ENCODE measurements at regions not wholly inside any gene's neighbourhood (a gene's known extent, or its start where the extent isn't known, plus 50 kb on each side); places are given as distances from the start of the nearest gene placed in this dataset.

DNA sequence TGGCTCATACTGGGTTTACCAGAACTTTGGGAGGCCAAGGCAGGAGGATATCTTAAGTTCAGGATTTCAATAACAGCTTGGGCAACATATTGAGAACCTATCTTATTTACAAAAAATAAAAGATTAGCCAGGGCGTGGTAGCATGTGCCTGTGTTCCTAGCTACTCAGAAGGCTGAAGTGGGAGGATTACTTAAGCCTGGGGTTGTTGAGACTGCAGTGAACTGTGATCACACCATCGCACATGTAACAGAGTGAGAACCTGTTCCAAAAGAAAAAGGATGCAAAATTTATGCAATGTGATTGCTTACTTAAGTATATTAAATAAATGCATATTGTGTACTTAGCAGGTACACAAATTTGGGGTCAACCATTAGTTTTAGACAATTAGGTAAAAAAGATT is 768.9 kb upstream of the CDH7 start:
- DNase-seq: no peak

DNA sequence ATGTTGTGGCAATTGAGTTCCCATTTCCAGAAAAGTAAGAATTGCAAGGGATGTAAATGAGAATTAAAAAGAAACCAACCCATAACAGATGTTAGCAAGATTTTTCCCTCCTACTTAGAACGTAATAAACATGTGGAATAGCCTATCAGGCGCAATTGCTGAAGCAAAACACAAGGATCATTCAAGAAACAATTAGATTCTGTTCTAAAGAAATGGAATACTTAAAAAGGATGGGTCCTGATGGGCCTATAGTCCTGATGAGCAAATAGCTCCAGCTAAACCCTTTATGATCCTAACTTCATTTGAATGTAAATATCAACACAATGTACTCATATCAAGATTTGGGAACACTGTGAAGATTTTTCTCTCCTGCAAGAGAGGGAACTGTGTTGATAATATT is 771.0 kb upstream of the CDH7 start:
- DNase-seq: no peak

DNA sequence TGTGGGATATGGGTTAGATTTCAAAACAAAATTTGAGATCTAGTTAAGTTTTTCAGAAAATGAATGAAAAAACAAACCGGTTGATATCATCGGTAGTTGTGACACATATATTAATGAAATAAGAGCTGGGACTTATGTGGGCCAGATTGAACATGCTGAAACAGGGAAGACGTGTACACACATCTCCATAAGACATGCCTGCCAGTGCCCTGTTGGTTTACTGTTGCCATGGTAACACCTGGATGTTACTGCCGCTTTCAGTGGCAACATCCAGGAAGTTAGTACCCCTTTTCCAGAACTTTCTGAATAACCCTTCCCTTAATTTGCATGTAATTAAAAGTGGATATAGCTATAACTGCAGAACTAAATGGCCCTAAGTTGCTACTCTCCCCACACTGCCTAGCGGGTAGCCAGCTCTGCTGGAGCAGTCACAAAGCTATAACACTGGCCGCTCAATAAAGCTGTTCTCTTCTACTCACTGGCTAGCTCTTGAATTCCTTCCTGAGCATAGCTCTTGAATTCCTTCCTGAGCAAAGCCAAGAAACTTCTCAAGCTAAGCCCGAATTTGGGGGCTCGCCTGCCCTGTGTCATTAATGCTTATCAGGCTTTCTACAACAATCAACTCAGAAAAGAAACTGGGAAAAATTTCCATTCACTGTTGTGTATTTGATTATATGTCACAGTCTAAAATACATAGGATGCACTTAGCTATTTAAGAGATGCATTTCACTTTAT is 776.3 kb upstream of the CDH7 start:
- no peak for DNase-seq

DNA sequence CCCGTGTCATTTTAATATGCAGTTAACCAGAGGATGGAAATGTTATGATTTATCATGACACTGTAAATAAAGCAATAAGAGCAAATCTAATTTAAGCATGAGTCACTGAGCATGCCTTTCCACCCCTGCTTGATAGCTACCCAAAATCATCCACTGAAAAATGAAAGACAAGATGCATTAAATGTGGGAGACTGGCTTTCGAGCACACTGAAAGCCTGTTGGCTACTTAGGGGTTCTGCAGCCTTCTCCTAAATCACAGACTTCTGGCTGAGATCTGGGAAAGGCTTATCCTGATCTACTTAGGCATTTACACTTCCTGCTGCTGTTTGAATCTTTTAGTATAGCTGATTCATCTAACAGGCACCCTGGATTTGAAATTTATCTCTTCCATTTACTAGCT is 778.3 kb upstream of the CDH7 start:
- DNase-seq: no peak

DNA sequence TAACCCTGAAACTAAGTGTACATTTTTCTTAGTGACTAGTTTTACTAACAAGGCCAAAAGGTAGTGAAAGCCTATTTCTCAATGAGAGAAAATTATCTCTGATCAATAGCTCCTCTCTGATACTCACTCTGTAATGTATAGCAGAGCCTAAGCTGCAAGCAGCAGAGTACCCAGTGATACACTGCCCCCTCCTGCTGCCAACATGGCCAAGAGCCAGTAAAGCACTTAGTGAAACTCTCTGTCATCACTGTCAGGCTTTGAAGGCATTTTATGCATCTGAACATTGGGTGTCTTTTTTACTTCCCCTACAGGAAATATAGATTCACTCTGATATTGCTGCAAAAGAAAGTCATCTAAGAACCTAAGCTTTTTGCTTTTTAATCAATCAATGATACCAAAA is 784.1 kb upstream of the CDH7 start:
- DNase-seq: no peak

DNA sequence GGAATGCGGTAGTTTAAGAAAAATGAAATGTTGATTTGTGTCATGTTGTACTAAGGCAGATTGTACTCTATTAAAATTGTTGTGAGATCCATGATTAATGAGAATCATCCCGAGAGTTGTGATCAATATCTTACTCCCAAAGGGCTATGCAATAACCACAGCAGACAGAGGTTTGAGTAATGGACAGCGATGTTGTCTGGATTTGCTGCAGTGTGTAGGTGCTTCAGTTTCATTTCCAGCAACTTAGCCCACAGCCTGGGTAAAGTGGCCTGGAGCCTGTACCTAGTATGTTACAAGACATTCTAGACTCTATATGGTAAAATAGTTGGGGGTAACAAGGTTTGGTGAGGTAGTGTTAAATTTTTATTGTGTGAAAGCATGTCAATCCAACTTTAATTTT is 794.3 kb upstream of the CDH7 start:
- DNase-seq: no peak

DNA sequence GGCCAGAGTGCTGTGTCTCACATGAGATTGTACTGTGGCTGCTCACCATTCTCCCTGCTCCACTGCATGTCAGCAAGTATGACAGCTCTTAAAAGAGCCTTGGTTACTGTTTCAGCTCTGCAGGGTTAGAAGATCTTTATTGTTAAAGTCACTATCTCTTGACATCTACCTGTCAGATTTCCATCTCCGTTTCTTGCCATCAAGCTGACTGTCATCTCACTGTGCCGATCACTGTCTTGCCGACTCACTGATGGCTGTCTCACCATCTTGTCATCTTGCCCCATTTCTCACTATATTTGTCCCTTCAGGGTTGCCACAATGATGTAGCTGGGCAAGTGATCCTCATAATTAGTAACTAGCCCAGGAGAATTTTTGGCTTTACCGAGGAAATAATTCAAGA is 800.9 kb upstream of the CDH7 start:
- no peak for DNase-seq

DNA sequence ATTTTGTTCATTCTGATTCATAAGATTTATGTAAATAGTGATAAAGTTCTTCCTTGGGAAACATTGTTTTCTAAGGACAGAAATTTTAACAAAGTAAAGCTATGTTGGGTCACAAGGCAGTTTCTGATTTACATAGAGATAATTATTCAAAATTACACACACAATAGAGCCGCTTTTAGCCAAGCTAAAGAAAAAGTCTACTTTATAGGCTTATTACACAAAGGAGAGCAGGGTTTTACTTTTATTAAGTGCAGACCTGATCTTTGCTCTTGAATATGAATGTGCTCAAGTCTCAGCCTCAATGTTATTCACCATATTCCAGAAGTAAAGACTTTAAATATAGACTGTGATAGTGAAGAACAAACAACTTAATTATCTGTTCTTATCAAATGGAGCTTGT is 787.8 kb upstream of the LINC00305 start:
- DNase-seq: no peak

DNA sequence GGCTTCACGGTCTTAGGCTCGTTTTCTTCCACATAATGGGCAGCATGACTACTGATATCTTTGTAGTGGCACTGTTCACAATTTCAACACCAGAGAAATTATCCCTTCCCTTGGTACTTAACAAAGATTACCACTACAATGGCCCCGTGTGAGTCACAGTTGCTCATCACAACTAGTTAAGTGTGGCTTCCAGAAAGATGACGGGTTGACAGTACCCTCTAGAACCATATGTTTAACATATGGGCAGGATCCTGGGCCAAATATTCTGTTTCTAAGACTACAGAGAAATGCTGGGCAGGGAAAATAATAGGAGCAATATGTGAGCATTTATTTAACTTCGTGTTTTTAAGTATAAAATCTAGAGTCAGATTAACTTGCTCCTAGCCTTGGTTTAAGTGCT is 780.1 kb upstream of the LINC00305 start:
- no peak for DNase-seq

DNA sequence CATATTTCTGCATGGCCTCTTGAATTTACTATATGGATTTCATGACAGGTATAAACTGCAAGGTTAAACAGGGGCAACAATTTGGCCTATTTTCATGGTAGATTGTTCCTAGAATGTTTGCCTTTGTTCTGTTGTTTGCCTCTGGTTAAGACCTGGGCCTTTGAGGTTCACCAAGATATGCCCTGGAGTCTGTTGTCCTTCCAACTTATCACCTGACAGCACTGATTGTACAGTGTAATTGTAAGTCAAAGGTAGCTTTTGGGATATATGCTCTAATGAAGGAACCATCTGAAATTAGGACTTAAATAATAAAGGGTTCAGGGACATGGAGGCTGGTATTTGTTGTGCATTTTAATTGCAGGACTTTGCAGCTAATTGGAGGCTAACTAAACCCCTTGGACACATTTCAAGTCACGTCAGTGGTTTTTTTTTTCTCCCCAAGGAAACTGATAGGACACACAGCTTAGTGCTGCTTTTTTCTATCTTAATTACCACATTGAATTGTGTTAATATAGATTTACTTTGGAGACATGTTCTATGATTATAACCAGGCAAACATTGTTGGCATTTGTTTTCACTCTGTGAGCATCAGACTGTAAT is 771.2 kb upstream of the LINC00305 start:
- no peak for DNase-seq

DNA sequence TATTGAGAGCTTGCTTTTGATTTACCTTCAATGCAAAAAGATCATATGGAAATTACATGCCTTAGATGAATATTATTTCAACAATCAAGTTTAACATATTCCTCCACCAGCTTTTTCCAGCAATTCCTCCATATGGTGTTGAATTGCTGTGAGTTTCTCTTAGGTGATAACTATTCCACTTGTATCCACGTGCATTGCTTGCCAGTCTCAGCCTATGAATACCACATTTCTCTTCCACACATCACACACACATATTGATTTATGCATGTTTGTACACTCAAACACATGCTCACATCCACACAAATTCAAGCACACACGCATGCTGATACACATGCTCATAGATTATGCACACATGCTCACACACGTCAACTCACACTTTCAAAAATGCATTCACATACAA is 770.0 kb upstream of the LINC00305 start:
- DNase-seq: no peak

DNA sequence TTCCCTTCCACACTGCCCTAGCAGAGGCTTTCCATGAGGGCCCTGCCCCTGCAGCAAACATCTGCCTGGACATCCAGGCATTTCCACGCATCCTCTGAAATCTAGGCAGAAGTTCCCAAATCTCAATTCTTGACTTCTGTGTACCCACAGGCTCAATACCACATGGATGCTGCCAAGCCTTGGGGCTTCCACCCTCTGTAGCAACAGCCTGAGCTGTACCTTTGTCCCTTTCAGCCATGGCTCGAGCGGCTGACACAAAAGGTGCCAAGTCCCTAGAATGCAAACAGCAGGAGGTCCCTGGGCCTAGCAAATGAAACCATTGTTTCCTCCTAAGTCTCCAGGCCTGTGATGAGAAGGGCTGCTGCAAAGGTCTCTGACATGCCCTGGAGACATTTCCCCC is 744.5 kb upstream of the LINC00305 start:
- DNase-seq: no peak

DNA sequence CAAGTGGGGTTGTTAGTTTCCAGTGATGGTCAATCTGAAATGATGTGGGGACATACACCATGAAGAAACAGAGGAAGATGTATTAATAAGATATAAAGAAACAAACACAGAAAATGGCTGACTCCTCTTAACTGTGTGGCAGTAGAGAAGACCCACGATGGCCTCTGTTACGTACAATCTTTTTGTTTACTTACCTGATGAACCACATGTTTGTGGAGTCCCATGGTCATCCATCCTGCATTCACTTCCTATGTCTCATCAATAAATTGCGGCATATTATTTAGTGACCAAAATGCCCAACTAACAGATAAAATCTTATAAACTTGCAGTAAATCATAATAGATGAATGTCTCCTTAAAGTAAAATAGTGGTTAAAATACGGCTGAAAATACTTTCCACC is 740.1 kb upstream of the LINC00305 start:
- no peak for DNase-seq

DNA sequence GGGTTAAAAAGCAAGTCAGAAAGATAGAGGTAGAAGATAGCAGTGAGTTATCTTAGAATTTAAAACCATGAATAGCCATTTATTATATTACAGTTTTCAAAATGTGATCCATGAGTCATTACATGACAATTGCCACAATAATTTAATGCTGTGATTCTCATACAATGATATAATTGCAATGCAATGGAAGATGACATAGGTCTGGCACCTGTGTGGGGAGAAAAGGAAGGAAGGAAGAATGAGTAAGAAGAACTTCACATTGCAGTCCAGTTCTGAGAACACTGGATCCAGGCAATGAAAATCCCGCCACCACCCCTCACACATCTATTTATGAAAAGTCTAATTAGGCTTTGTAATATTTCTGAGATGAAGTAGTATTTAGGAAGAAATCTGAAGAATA is 738.1 kb upstream of the LINC00305 start:
- no peak for DNase-seq

DNA sequence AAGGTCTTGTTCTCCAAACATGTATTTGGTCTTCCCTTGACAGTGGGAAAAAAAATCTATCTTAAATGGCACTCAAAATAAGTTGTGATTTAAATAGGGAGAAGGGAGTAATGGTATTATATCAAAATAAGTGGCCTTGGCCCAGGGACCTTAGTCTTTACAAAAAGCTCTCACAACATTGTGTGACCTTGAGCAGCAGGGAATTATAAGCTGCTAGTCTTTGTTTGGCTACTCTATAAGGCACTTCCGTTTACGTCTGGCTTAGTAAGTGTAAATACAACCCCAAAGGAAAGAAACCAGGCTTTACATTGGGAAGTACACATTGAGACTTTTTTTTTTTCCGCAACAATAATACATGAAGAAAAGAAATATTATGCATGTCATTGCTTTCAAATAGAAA is 734.0 kb upstream of the LINC00305 start:
- no peak for DNase-seq

DNA sequence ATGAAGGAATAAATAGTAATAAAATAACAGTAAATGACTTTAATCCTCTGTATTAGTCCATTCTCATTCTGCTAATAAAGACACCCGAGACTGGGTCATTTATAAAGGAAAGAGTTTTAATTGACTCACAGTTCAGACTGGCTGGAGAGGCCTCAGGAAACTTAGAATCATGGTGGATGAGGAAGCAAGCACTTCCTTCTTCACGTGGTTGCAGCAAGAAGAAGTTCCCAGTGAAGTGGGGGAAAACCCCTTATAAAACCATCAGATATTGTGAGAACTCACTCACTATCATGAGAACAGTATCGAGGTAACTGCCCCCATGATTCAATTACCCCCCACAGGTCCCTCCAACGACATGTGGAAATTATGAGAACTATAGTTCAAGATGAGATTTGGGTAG is 727.9 kb upstream of the LINC00305 start:
- DNase-seq: no peak

DNA sequence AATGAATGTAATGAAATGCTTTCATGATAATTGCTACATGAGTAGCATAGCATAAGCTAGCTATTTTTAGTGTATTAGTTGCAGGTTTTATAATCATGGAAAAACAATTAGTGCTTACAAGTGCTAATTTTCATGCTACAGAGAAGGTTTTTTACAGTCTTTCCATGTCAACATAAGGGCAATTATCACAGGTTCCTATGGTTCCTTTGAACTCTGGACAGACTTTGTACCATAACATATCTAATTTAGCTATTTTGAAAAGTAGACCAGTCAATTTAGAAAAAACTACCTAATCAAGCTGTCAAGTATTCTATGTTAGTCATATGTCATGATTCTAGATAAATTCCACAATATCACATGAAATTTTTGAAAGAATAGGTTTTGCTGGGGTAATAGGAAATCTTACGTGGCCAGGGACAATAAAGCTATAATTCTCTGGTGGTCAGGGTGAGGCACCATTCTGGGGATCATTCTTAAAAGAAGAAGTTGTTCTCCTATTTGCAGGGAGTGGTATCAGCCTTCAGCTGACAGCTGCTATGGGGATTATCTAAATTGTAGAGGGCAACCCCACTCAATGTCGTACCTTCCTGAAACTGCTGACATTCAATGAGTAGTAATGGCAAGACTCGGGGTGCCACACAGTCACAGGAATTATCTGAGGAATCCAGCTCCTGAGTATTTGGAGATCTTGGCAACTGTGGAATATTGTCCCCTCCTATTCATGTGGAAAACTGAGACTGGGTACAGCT is 724.0 kb upstream of the LINC00305 start:
- no peak for DNase-seq

DNA sequence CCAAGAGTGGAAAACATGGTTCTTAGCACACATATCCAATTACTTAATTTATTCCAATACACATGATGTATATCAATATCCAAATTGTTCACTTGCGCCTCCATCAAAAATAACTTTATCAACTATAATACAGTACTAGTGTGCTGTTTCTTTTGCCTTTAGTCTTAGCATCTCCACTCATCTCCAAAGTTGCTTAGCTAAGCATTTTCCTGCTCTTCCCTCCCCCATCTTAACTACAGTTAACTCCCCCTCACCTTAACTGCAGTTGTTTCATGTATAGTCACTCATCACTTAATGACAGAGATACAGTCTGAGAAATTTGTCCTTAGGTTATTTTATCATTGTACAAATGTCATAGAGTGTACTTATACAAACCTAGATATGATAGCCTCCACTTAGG is 705.2 kb upstream of the LINC00305 start:
- DNase-seq: no peak

DNA sequence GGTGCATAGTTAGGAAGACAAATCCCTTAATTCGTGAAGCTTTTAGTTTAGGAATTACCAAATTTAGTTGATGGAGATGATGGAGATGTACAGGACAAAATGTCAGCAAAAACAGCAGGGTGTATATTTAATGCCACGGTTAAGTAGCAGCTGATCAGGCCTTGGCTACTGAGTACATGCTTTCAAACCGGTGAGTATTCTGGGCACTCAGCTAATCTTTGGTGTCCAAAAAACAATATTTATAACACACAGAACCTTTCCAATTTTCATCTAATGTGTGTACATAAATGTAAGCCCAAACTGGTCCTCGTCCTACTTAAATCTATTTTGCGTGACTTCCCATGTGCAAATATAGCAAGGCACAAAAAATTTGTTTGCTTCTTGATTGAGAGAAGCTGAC is 703.4 kb upstream of the LINC00305 start:
- DNase-seq: no peak

DNA sequence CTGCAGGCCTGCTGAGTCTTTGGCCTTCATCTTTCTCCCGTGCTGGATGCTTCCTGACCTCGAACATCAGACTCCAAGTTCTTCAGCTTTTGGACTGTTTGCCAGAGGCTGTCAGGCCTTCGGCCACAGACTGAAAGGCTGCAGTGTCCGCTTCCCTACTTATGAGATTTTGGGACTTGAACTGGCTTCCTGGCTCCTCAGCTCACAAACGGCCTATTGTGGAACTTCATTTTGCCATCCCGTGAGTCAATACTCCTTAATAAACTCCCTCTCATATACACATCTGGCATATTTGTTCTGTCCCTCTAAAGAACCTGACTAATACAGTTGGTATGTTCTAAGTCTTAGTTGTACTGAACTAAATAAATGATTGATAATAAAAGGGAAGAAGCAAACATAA is 702.8 kb upstream of the LINC00305 start:
- no peak for DNase-seq

DNA sequence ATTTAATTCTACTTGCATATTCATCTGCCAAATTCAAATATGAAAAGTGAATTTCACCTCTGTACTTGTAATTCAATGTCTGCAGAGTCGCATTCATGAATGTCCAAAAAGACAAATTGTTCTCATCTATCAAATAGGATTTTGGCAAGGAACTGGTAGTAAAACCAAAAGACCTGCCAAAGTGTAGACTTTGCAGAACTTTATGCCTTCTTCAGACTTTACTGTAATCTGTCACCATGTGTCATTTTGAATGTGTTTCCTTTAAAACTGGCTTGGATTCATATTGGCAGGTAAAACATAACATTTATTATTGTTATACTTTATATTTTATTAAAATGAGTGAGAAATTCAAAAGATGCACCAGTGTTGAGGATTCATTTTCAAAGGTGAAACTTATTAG is 701.9 kb upstream of the LINC00305 start:
- no peak for DNase-seq

DNA sequence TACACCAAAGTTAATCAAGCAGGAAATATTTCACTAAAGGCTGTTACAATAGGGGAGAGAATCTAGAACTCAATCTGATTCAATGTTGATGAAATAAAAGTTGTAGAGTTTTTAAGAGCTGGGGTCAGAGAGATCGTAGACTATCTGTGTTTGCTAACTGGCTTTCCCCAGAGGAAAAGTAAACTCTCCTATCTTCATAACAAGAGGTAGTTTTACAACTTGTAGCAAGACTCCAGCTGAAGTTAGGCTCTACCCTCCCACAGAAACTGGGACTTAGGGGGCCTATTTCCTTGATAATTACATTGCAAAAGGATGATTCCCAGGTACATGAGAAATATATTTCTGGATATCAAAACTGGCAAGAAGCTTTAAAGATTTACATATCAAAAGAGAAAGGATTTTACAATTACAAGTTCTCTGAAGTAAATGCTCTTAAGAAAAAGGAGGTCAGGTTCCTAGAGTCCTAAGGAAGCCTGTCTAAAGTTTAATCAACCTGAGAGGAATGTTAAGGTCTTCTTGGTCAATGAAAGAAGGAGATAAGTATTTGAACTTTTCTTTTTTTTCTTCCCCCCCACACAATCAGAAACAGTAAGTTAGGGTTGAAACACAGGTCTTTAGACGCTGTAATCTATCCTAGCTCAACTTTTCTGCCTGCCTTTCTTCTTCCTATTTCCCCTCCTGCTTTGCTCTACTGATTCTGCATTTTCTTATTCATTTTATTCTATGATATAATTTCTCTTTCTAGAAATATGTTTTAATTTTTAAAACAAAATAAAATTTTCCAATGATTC is 692.2 kb upstream of the LINC00305 start:
- DNase-seq: no peak

DNA sequence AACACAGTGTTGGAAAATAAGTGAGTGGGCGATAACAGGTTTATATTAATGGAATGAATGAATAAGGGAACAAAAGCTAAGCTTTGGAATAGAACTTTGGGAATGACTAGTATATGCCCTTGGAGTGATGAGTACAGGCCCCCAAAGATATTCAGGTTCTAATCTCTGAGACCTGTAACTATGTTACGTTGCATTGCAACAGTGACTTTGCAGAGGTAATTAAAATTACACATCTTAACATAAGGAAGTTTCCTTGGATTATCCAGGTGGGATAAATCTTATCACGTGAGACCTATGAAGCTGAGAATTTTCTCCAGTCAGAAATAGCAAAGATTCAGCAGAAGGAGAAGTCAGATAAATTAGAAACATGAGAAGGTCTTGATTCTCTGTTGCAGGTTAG is 661.5 kb upstream of the LINC00305 start:
- DNase-seq: no peak

DNA sequence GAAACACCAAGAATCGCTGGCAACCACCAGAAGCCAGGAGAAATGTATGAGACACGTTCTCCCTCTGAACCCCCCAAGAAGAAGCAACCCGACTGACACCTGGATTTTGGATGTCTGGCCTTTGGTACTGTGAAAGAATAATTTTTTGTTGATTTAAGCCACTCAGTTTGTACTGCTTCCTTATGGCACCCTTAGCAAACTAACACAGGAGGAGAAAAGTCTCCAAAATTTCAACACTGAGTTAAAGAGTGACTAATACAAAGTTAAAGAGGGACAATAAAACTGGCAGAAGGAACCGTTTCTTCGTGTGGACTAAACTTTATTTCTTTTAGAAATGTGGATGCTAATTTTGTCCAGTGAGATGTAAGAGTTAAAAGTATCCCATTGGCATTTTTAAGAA is 660.9 kb upstream of the LINC00305 start:
- no peak for DNase-seq

Measured in cerebellar nuclear complex (tissue), 1 donor.